Psoas muscle (tissue), 7 donors: ENCODE measurements at regions not wholly inside any gene's neighbourhood (a gene's known extent, or its start where the extent isn't known, plus 50 kb on each side); places are given as distances from the start of the nearest gene placed in this dataset.

Source experiments
- ATAC-seq, 4 donors: fragments of 200-7000 bp; cut with Tn5 transposase; one replicate each; pipeline ENCODE4 v1.9.1; 2020; ENCODE audit warnings: moderate library complexity in 3 of 4, mild to moderate bottlenecking in 2 of 4
- DNase-seq, 2 donors: peaks; one replicate each; pipeline ENCODE4 v3.0.0-alpha.2; 2020
- H3K27ac ChIP-seq: fragments of 200-600 bp; one replicate; pipeline ENCODE4 v1.8.0; 2022
- H3K27me3 ChIP-seq, 3 donors: fragments of 200-600 bp in 1 of 3; one replicate each; pipeline versions ENCODE4 v1.6.1 to v1.8.0; 2013 to 2022; ENCODE audit warnings: low read length in 2 of 3, mild to moderate bottlenecking in 2 of 3, moderate library complexity in 1 of 3; ENCODE audit not compliant: insufficient read depth in 3 of 3
- H3K36me3 ChIP-seq, 2 donors: fragments of 200-600 bp in 1 of 2; one replicate each; pipeline versions ENCODE4 v1.6.1 to v1.8.0; 2013 to 2022; ENCODE audit warnings: low read depth in 1 of 2, mild to moderate bottlenecking in 1 of 2, moderate library complexity in 1 of 2; ENCODE audit not compliant: insufficient read depth in 1 of 2
- H3K4me1 ChIP-seq: fragments of 200-600 bp; one replicate; pipeline ENCODE4 v1.8.0; 2022
- H3K4me3 ChIP-seq: fragments of 200-600 bp; one replicate; pipeline ENCODE4 v1.8.0; 2022; ENCODE audit warnings: mild to moderate bottlenecking
- H3K9me3 ChIP-seq: fragments of 200-600 bp; one replicate; pipeline ENCODE4 v1.8.0; 2022
- WGBS, 3 donors: extraction: QIAGEN DNeasy Blood & Tissue Kit; methylation state at CpG; one replicate each; pipeline versions ENCODE4 v1.1.6 to v1.1.7; 2013; 5-methylcytosine and 5-hydroxymethylcytosine counted together
- intact Hi-C, 2 donors: fragments of 100-400 bp; cut with DNase I; formaldehyde crosslinking; loops; one replicate each; pipeline versions ENCODE4 v1.11.0 to v1.14.2; 2022
- TF ChIP-seq, protein P1 (sequence below): fragments of 200-600 bp; IDR thresholded peaks from one replicate; pipeline ENCODE4 v1.8.0; 2022; ENCODE audit warnings: antibody characterized with exemption
- donor health status: healthy with polysubstance abuse.
- donor health status: DM: no; HTN: no; CAD: no; lungs with moderate emphysema.
- donor health status: Bipolar disorder and iron deficiency.
- donor health status: healthy.
- donor health status: DM: yes; HTN: yes; CAD: no.
- donor health status: DM: no; HTN: no; CAD: no.
- donor health status: DM: yes; HTN: yes; CAD: no.

DNA sequence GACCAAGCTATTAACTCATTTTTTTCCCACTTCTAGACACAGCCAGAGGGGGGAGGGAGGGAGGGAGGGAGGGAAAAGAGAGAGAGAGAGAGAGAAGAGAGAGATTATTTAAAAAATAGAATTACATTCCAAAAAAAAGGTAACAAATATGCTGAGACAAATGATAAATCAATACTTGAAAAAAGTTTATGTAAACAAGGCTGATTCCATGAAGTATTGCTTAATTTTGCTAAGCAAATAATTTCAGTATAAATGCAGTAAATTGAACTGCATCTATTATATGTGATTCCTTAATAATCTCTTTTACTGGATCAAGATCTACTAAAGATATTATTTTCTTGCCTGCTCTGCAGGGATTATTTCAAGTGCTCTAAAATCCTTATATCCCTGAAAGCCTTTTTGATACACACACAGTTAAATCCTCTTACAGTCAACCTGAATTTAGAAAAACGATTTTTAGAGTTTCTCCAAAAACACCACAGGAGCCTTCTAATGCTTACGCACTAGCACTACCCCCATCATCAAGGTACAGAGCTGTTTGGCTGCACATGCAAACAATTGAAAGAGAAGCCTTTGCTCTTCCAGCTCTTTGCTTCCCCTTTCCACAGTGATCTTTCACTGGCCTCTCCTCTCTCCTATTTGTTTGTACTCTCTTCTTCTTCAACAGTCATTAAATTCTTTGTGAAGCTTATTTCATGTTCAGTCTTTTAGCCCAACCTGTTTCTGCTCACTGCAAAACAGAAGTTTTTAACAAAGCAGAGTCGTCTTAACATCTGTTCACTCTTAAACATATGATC is 426.3 kb upstream of the FAM241A start:
- Histone ChIP-seq H3K9me3 (no peaks in the 10 kb centered on the region), H3K4me1 (no peaks in the 10 kb centered on the region), H3K36me3 (no peaks in the 10 kb centered on the region), H3K27ac (no peak overlapping the region), H3K27me3 (no peaks in the 10 kb centered on the region), H3K4me3 (no peak overlapping the region)
- TF ChIP-seq, protein P1, sequence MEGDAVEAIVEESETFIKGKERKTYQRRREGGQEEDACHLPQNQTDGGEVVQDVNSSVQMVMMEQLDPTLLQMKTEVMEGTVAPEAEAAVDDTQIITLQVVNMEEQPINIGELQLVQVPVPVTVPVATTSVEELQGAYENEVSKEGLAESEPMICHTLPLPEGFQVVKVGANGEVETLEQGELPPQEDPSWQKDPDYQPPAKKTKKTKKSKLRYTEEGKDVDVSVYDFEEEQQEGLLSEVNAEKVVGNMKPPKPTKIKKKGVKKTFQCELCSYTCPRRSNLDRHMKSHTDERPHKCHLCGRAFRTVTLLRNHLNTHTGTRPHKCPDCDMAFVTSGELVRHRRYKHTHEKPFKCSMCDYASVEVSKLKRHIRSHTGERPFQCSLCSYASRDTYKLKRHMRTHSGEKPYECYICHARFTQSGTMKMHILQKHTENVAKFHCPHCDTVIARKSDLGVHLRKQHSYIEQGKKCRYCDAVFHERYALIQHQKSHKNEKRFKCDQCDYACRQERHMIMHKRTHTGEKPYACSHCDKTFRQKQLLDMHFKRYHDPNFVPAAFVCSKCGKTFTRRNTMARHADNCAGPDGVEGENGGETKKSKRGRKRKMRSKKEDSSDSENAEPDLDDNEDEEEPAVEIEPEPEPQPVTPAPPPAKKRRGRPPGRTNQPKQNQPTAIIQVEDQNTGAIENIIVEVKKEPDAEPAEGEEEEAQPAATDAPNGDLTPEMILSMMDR: no peak
- no peak for DNase-seq
- ATAC-seq: no peak
- intact Hi-C loops: no loop called here
- 41 to 43% (median 42%) methylated on average over 3 of the region's 3 CpGs for whole genome bisulfite sequencing, 3 donors

DNA sequence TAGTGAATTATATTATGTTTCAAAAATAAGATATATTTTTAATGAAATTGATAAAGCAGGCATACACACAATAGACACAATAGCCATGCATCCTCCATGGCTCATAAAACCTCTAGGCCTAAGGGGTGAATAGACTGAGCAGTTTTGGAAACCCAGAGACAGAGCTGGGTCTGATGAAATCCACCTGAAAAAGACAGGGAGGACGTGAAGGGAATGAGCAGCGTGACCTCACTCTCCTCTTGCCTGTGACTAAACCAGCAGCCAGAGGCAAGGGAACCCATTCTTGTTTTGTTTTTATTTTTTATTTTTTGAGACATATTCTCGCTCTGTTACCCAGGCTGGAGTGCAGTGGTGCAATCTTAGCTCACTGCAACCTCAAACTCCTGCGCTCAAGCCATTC is 424.4 kb upstream of the FAM241A start:
- no peak for ATAC-seq
- Histone ChIP-seq H3K4me3 (no peak overlapping the region), H3K27ac (no peak overlapping the region), H3K9me3 (no peaks in the 10 kb centered on the region), H3K4me1 (no peaks in the 10 kb centered on the region), H3K27me3 (no peaks in the 10 kb centered on the region), H3K36me3 (no peaks in the 10 kb centered on the region)
- intact Hi-C loops: no loop called here
- DNase-seq: no peak
- TF ChIP-seq, protein P1: no peak
- 83 to 86% (median 84%) methylated on average over 4 of the region's 4 CpGs for WGBS, 3 donors

DNA sequence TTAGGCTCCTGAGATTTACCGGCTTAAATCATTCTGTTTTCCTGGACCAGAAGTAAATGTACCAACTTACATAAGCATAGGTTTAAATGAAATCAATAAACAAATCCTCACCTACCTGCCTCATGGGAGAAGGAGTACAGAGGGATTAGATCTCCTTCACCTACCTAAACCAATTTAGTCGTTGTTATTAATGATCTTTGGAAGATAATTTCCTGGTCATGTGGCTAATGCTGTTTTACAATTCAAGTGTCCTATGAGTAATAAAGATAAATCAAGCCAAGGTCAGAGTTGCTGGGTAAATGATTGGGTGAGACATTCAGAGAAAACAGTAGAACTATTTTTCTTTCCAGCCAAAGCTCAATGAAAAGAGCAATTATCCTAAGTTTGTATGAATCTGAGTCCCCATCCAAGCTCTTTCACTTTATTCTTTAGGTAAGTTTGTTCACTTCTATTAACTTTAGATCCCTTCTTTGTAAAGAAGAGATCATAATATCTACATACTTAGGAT is 423.0 kb upstream of the FAM241A start:
- Histone ChIP-seq H3K36me3 (no peaks in the 10 kb centered on the region), H3K4me1 (no peaks in the 10 kb centered on the region), H3K9me3 (no peaks in the 10 kb centered on the region), H3K27me3 (no peaks in the 10 kb centered on the region), H3K27ac (no peak overlapping the region), H3K4me3 (no peak overlapping the region)
- TF ChIP-seq, protein P1: no peak
- no peak for DNase-seq
- 71 to 75% (median 72%) methylated on average over 2 of the region's 2 CpGs for WGBS, 3 donors
- no peak for ATAC-seq
- intact Hi-C loops: no loop called here

DNA sequence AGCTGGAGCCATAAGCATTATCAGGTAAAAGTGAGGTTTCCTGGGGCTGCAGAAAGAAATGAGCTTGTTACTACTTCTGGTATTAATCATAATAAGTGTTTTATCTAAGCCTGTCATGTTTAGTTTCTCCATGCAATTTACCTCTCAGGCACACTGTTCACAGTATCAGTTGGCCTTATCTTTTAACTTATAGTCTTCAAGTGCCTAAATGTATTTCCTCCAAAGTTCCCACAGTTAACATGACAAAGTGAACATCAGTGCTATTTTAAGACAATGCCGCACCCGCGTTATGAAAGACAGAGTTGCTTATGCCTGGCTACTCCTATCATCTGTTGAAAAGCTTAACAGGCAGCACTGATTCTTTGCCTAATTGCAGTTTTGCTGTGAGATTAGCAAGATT is 408.7 kb upstream of the FAM241A start:
- DNase-seq (no peak), ATAC-seq (no peak)
- intact Hi-C loops: no loop called here
- no peak overlapping the region for H3K27ac ChIP-seq
- H3K27me3 ChIP-seq: no peaks in the 10 kb centered on the region
- no peaks in the 10 kb centered on the region for H3K9me3 ChIP-seq
- WGBS, 3 donors: 80 to 87% (median 81%) methylated on average over 3 of the region's 3 CpGs
- TF ChIP-seq, protein P1: no peak
- H3K4me1 ChIP-seq: no peaks in the 10 kb centered on the region
- no peaks in the 10 kb centered on the region for H3K36me3 ChIP-seq
- no peak overlapping the region for H3K4me3 ChIP-seq

DNA sequence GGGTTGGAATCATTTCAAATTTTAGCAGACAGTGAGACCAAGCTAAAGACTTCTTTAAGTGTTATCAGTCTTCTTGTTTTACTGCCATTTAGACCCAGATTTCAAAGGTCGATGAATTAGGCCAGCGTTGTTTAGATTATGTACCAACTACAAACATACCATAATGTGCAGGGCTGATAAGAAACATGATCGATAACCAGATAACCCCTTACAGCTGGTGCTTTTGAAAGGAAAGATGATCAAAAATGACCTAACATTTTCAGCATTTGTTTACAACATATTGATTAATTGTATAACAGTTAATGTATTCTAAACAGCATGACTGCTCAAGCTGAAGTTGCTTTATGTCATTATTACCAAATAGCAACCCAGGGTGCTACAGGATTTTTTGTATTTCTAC is 400.4 kb upstream of the FAM241A start:
- H3K4me3 ChIP-seq: no peak overlapping the region
- ATAC-seq (no peak), DNase-seq (no peak)
- H3K27ac ChIP-seq: no peak overlapping the region
- WGBS, 3 donors: 76 to 92% (median 82%) methylated on average over 3 of the region's 3 CpGs
- no peaks in the 10 kb centered on the region for H3K27me3 ChIP-seq
- no peaks in the 10 kb centered on the region for H3K9me3 ChIP-seq
- no peaks in the 10 kb centered on the region for H3K36me3 ChIP-seq
- intact Hi-C loops: no loop called here
- no peaks in the 10 kb centered on the region for H3K4me1 ChIP-seq
- TF ChIP-seq, protein P1: no peak
